Stomach (tissue), 8 donors: ENCODE measurements at regions not wholly inside any gene's neighbourhood (a gene's known extent, or its start where the extent isn't known, plus 50 kb on each side); places are given as distances from the start of the nearest gene placed in this dataset.

Experiments used
- DNase-seq, 2 donors: peaks; one replicate each; pipeline versions ENCODE4 v3.0.0 to v3.0.0-alpha.2; 2013 to 2019
- H3K27ac ChIP-seq, 5 donors: fragments of 200-600 bp in 4 of 5; sonication (generic) in 4 of 5; one replicate each; pipeline ENCODE4 v1.5.1; 2013 to 2019; ENCODE audit warnings: mild to moderate bottlenecking in 1 of 5, moderate library complexity in 1 of 5
- H3K27me3 ChIP-seq, 3 donors: fragments of 200-600 bp; sonication (generic); one replicate each; pipeline ENCODE4 v1.5.1; 2017 to 2019; ENCODE audit warnings: mixed run types in 1 of 3
- H3K36me3 ChIP-seq, 4 donors: fragments of 200-600 bp; sonication (generic); 1 replicate in 3 of 4; 2 replicates in 1 of 4; pipeline ENCODE4 v1.5.1; 2016 to 2019
- H3K4me1 ChIP-seq, 4 donors: fragments of 200-600 bp; sonication (generic); one replicate each; pipeline ENCODE4 v1.5.1; 2016 to 2019
- H3K4me3 ChIP-seq, 4 donors: fragments of 200-600 bp; sonication (generic) in 3 of 4; one replicate each; pipeline ENCODE4 v1.5.1; 2016 to 2019; ENCODE audit warnings: mild to moderate bottlenecking in 1 of 4
- H3K9me3 ChIP-seq, 4 donors: fragments of 200-600 bp; sonication (generic); one replicate each; pipeline ENCODE4 v1.5.1; 2016 to 2019
- CTCF ChIP-seq, 7 experiments: fragments of 450-650 bp in 4 of 7; fragments of 200-600 bp in 3 of 7; sonication (generic) in 3 of 7; IDR thresholded peaks; one replicate each; pipeline ENCODE4 v1.5.1; 2016 to 2019; ENCODE audit warnings: antibody characterized with exemption in 7 of 7, control low read depth in 2 of 7, mild to moderate bottlenecking in 1 of 7
- EP300 ChIP-seq: sonication (generic); formaldehyde crosslinking; IDR thresholded peaks from one replicate; pipeline ENCODE4 v1.6.1; 2017; ENCODE audit warnings: antibody characterized with exemption
- POLR2A ChIP-seq, 4 donors: fragments of 450-650 bp; IDR thresholded peaks; one replicate each; pipeline ENCODE4 v1.6.1; 2016; ENCODE audit warnings: antibody characterized with exemption in 4 of 4, control low read depth in 2 of 4, mild to moderate bottlenecking in 1 of 4, moderate library complexity in 1 of 4
- POLR2AphosphoS5 ChIP-seq, 3 donors: sonication (generic); formaldehyde crosslinking; IDR thresholded peaks; one replicate each; pipeline ENCODE4 v1.6.1; 2016; ENCODE audit warnings: antibody characterized with exemption in 3 of 3
- WGBS, 5 donors: extraction: QIAGEN DNeasy Blood & Tissue Kit in 3 of 5; methylation state at CpG; one replicate each; pipeline versions ENCODE4 v1.1.5 to v1.1.7; 2013 to 2018; 5-methylcytosine and 5-hydroxymethylcytosine counted together
- intact Hi-C: fragments of 100-400 bp; cut with DNase I; formaldehyde crosslinking; loops from one replicate; pipeline ENCODE4 v1.15.1; 2023; ENCODE audit warnings: low total_unique reads
- donor health status: healthy with polysubstance abuse.
- donor health status: Bipolar disorder and iron deficiency.
- donor health status: healthy.

DNA sequence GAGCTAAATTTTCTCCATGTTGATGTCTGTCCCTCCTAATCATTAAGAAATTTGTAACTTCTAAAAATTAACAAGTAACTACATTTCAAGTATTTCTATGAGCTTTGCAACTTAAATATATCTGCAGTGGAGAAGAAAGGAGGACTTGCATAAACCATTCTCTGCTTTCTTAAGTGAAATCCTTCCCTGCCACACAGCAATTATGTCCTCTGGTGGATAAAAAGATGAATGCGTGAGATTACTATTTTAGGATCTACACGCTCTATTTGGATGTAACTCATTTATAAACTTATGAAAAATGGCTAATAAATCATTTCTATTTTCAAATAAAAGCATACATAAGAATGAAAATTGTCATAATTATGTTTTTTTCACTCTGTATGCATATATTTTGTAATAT, 338.0 kb upstream of the PTCHD4 start:
- H3K27me3 ChIP-seq: no peaks in the 10 kb centered on the region
- intact Hi-C loops: no loop called here
- 75 to 95% (median 89%) methylated on average over 2 of the region's 2 CpGs for WGBS, 5 donors
- H3K27ac ChIP-seq: no peak overlapping the region
- no peaks in the 10 kb centered on the region for H3K4me1 ChIP-seq
- no peak for DNase-seq
- TF ChIP-seq CTCF (IDR thresholded peaks at IDR 0.05) (no peak), POLR2AphosphoS5 (IDR thresholded peaks at IDR 0.05) (no peak), POLR2A (IDR thresholded peaks at IDR 0.05) (no peak), EP300 (no peak)
- H3K36me3 ChIP-seq: no peaks in the 10 kb centered on the region
- H3K9me3 ChIP-seq: peaks cover 0 to 16% (median 6%) of the 10 kb centered on the region in 4 donors
- H3K4me3 ChIP-seq: no peak overlapping the region

GRCh38 chr6:48447251-48447650, 336.3 kb upstream of the PTCHD4 start:
- peaks cover 0 to 16% (median 6%) of the 10 kb centered on the region in 4 donors for H3K9me3 ChIP-seq
- H3K27me3 ChIP-seq: no peaks in the 10 kb centered on the region
- no peak overlapping the region for H3K4me3 ChIP-seq
- no peaks in the 10 kb centered on the region for H3K4me1 ChIP-seq
- H3K36me3 ChIP-seq: no peaks in the 10 kb centered on the region
- intact Hi-C loops: no loop called here
- no peak overlapping the region for H3K27ac ChIP-seq
- 85 to 93% (median 89%) methylated on average over 5 of the region's 5 CpGs for WGBS, 5 donors
- TF ChIP-seq POLR2AphosphoS5 (IDR thresholded peaks at IDR 0.05) (no peak), CTCF (IDR thresholded peaks at IDR 0.05) (no peak), POLR2A (IDR thresholded peaks at IDR 0.05) (no peak), EP300 (no peak)
- DNase-seq: no peak

GRCh38 chr6:48429610-48430009, 318.6 kb upstream of the PTCHD4 start:
- Histone ChIP-seq H3K4me3 (no peak overlapping the region), H3K9me3 (no peaks in the 10 kb centered on the region), H3K27ac (no peak overlapping the region), H3K36me3 (no peaks in the 10 kb centered on the region), H3K27me3 (no peaks in the 10 kb centered on the region), H3K4me1 (no peaks in the 10 kb centered on the region)
- intact Hi-C loops: no loop called here
- no peak for DNase-seq
- no peak for TF ChIP-seq EP300
- TF ChIP-seq POLR2A (IDR thresholded peaks at IDR 0.05): no peak
- TF ChIP-seq CTCF (IDR thresholded peaks at IDR 0.05): no peak
- TF ChIP-seq POLR2AphosphoS5 (IDR thresholded peaks at IDR 0.05): no peak

DNA sequence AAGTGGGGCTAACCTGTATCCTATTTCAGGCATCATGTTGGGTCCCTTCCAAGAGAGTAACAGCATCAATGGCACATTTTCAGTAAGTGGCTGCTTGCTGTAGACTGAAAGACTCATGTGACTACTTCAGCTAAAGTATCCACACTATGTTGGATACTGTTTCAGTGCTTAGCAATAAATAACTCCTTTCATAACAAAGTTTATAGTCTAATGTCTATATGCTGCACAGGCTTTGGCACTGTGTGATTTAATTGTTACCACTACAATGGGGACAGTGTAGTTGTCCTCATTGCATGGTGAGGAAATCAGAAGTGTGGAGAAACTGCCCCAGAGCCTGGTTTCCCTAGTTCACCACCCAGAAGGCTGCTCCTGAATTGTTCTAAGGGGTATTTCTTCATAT, 318.0 kb upstream of the PTCHD4 start:
- intact Hi-C loops: no loop called here
- H3K27me3 ChIP-seq: no peaks in the 10 kb centered on the region
- no peak overlapping the region for H3K4me3 ChIP-seq
- peak in 1 of 2 donors; percentile 3 for DNase-seq
- TF ChIP-seq POLR2AphosphoS5 (IDR thresholded peaks at IDR 0.05) (no peak), POLR2A (IDR thresholded peaks at IDR 0.05) (no peak), CTCF (IDR thresholded peaks at IDR 0.05) (no peak), EP300 (no peak)
- no peaks in the 10 kb centered on the region for H3K4me1 ChIP-seq
- H3K27ac ChIP-seq: no peak overlapping the region
- H3K9me3 ChIP-seq: no peaks in the 10 kb centered on the region
- H3K36me3 ChIP-seq: no peaks in the 10 kb centered on the region
